Spleen (tissue), 11 donors: ENCODE measurements at regions not wholly inside any gene's neighbourhood (a gene's known extent, or its start where the extent isn't known, plus 50 kb on each side); places are given as distances from the start of the nearest gene placed in this dataset.

Experiments used
- DNase-seq: peaks from one replicate; pipeline ENCODE4 v3.0.0-alpha.2; 2020
- H3K27ac ChIP-seq, 8 donors: fragments of 200-600 bp; sonication (generic) in 7 of 8; 1 replicate in 4 of 8; 2 replicates in 4 of 8; pipeline versions ENCODE4 v1.5.0 to v1.8.0; 2016 to 2021; ENCODE audit warnings: inconsistent platforms in 4 of 8, mild to moderate bottlenecking in 4 of 8, moderate library complexity in 1 of 8
- H3K27me3 ChIP-seq, 7 donors: fragments of 200-600 bp; sonication (generic) in 6 of 7; replicated peaks in 1 of 7; 1 replicate in 4 of 7; 2 replicates in 3 of 7; pipeline versions ENCODE4 v1.5.0 to v1.8.0; 2016 to 2021; ENCODE audit warnings: inconsistent platforms in 3 of 7, mild to moderate bottlenecking in 1 of 7
- H3K36me3 ChIP-seq, 6 donors: fragments of 200-600 bp; sonication (generic) in 5 of 6; 1 replicate in 4 of 6; 2 replicates in 2 of 6; pipeline versions ENCODE4 v1.5.0 to v1.8.0; 2016 to 2021; ENCODE audit warnings: inconsistent platforms in 2 of 6
- H3K4me1 ChIP-seq, 6 donors: fragments of 200-600 bp; sonication (generic) in 5 of 6; 1 replicate in 3 of 6; 2 replicates in 3 of 6; pipeline versions ENCODE4 v1.5.0 to v1.8.0; 2016 to 2021; ENCODE audit warnings: inconsistent platforms in 3 of 6
- H3K4me3 ChIP-seq, 8 donors: fragments of 200-600 bp; sonication (generic) in 7 of 8; 1 replicate in 4 of 8; 2 replicates in 4 of 8; pipeline versions ENCODE4 v1.5.0 to v1.8.0; 2016 to 2021; ENCODE audit warnings: inconsistent platforms in 4 of 8, mild to moderate bottlenecking in 4 of 8, moderate library complexity in 2 of 8
- H3K9me3 ChIP-seq, 8 donors: fragments of 200-600 bp; sonication (generic) in 7 of 8; 1 replicate in 4 of 8; 2 replicates in 4 of 8; pipeline versions ENCODE4 v1.5.0 to v1.8.0; 2016 to 2021; ENCODE audit warnings: inconsistent platforms in 4 of 8
- CTCF ChIP-seq, 11 experiments: fragments of 200-600 bp in 7 of 11; fragments of 450-650 bp in 4 of 11; sonication (generic) in 4 of 11; IDR thresholded peaks in 8 of 11; conservative IDR thresholded peaks in 3 of 11; 1 replicate in 7 of 11; 2 replicates in 4 of 11; pipeline versions ENCODE4 v1.4.0 to v1.8.0; 2016 to 2021; ENCODE audit warnings: antibody characterized with exemption in 11 of 11, inconsistent platforms in 4 of 11, mild to moderate bottlenecking in 1 of 11
- POLR2A ChIP-seq, 3 donors: fragments of 450-650 bp; IDR thresholded peaks; one replicate each; pipeline ENCODE4 v1.5.1; 2017; ENCODE audit warnings: antibody characterized with exemption in 3 of 3, mild to moderate bottlenecking in 1 of 3
- POLR2AphosphoS5 ChIP-seq, 3 donors: sonication (generic); formaldehyde crosslinking; IDR thresholded peaks; one replicate each; pipeline ENCODE4 v1.5.1; 2017; ENCODE audit warnings: antibody characterized with exemption in 3 of 3
- WGBS, 5 donors: extraction: QIAGEN DNeasy Blood & Tissue Kit in 3 of 5; methylation state at CpG; one replicate each; pipeline versions ENCODE4 v1.1.5 to v1.1.7; 2013 to 2018; 5-methylcytosine and 5-hydroxymethylcytosine counted together
- intact Hi-C: fragments of 100-400 bp; cut with DNase I; formaldehyde crosslinking; loops from one replicate; pipeline ENCODE4 v1.15.0; 2023; ENCODE audit warnings: low total_unique reads
- donor health status: healthy with polysubstance abuse.
- donor health status: DM: no; HTN: no; CAD: no; lungs with moderate emphysema.
- donor health status: DM: no; HTN: no; CAD: no.
- donor health status: Bipolar disorder and iron deficiency.
- donor health status: healthy.
- donor health status: DM: no; HTN: no; CAD: no.
- donor health status: DM: yes; HTN: yes; CAD: no.

- intact Hi-C loops, result no loop called here
- WGBS, 5 donors, result 69 to 76% (median 73%) methylated on average over 6 of the region's 6 CpGs
- TF ChIP-seq POLR2A (IDR thresholded peaks at IDR 0.05) (no peak), CTCF (IDR thresholded peaks at IDR 0.05 in 8 of 11, conservative IDR thresholded peaks at IDR 0.05 in 3 of 11) (no peak)
Observed at GRCh38 chr1:229940684-229941083, 126.4 kb upstream of the GALNT2 start.

GRCh38 chr1:229941160-229941559 lies 125.9 kb upstream of the GALNT2 start:
- no peak for DNase-seq
- TF ChIP-seq CTCF (IDR thresholded peaks at IDR 0.05 in 8 of 11, conservative IDR thresholded peaks at IDR 0.05 in 3 of 11), result no peak
- TF ChIP-seq POLR2A (IDR thresholded peaks at IDR 0.05), result no peak
- TF ChIP-seq POLR2AphosphoS5 (IDR thresholded peaks at IDR 0.05), result no peak
- intact Hi-C loops, result no loop called here
- no peaks in the 10 kb centered on the region for H3K4me1 ChIP-seq
- 77 to 85% (median 79%) methylated on average over 8 of the region's 8 CpGs for WGBS, 5 donors
- no peak overlapping the region for H3K4me3 ChIP-seq
- H3K9me3 ChIP-seq, result no peaks in the 10 kb centered on the region
- peaks cover 0 to 10% (median 0%) of the 10 kb centered on the region in 7 donors for H3K27me3 ChIP-seq
- no peaks in the 10 kb centered on the region for H3K36me3 ChIP-seq
- H3K27ac ChIP-seq, result no peak overlapping the region

More at GRCh38 chr1:229940684-229941083, 126.4 kb upstream of the GALNT2 start:
- Histone ChIP-seq H3K4me3 (no peak overlapping the region), H3K4me1 (no peaks in the 10 kb centered on the region), H3K36me3 (no peaks in the 10 kb centered on the region), H3K27me3 (peaks cover 0 to 10% (median 0%) of the 10 kb centered on the region in 7 donors), H3K27ac (no peak overlapping the region), H3K9me3 (no peaks in the 10 kb centered on the region)
- DNase-seq, result no peak

GRCh38 chr1:229941831-229942230 lies 125.2 kb upstream of the GALNT2 start:
- Histone ChIP-seq H3K4me3 (no peak overlapping the region), H3K27ac (no peak overlapping the region), H3K27me3 (peaks cover 0 to 10% (median 0%) of the 10 kb centered on the region in 7 donors), H3K4me1 (no peaks in the 10 kb centered on the region), H3K36me3 (no peaks in the 10 kb centered on the region), H3K9me3 (no peaks in the 10 kb centered on the region)
- no peak for TF ChIP-seq POLR2A (IDR thresholded peaks at IDR 0.05)
- no peak for TF ChIP-seq CTCF (IDR thresholded peaks at IDR 0.05 in 8 of 11, conservative IDR thresholded peaks at IDR 0.05 in 3 of 11)
- TF ChIP-seq POLR2AphosphoS5 (IDR thresholded peaks at IDR 0.05), result no peak
- DNase-seq, result no peak
- intact Hi-C loops, result no loop called here
- WGBS, 5 donors, result 82 to 89% (median 87%) methylated on average over 10 of the region's 10 CpGs

GRCh38 chr1:229942501-229942900 lies 124.5 kb upstream of the GALNT2 start:
- TF ChIP-seq POLR2A (IDR thresholded peaks at IDR 0.05) (no peak), POLR2AphosphoS5 (IDR thresholded peaks at IDR 0.05) (no peak)
- Histone ChIP-seq H3K9me3 (no peaks in the 10 kb centered on the region), H3K4me3 (no peak overlapping the region), H3K36me3 (no peaks in the 10 kb centered on the region), H3K27me3 (peaks cover 0 to 10% (median 0%) of the 10 kb centered on the region in 7 donors), H3K4me1 (no peaks in the 10 kb centered on the region), H3K27ac (no peak overlapping the region)
- intact Hi-C loops, result no loop called here
- 86 to 100% (median 94%) methylated on average over 1 of the region's 1 CpG for WGBS, 5 donors
- DNase-seq, result no peak
